ENCODE measurements at regions not wholly inside any gene's neighbourhood (a gene's known extent, or its start where the extent isn't known, plus 50 kb on each side); places are given as distances from the start of the nearest gene placed in this dataset.

GRCh38 chr4:187183826-187184225 is 460.2 kb upstream of the FAT1 start:
- peak overlapping the region; percentile 20; the same call in 1 of the 2 replicates for H2BK20ac ChIP-seq (ENCODE audit: low read depth, low read length)
- no CpG with 5 or more reads among the region's 2 CpGs for WGBS, 2 experiments (ENCODE audit: extremely low coverage in 2 of 2, insufficient read length in 1 of 2)
- no peak overlapping the region for H2AFZ ChIP-seq (replicated peaks; ENCODE audit: low read length, poor library complexity)
- ATAC-seq (ENCODE audit: low read depth) (no peak), DNase-seq (no peak)
- intact Hi-C loops (cut with micrococcal nuclease): no loop called here
- TF ChIP-seq CHD1 (IDR thresholded peaks at IDR 0.05; ENCODE audit: low read depth, low read length) (no peak), BHLHE40 (IDR thresholded peaks at IDR 0.05; ENCODE audit: low read depth, low read length) (no peak), MXI1 (IDR thresholded peaks at IDR 0.05; ENCODE audit: borderline replicate concordance, low read depth, low read length) (no peak), NFE2L2 (IDR thresholded peaks at IDR 0.05; ENCODE audit: low read depth, low read length) (no peak), RFX5 (IDR thresholded peaks at IDR 0.05; ENCODE audit: low read depth, low read length) (no peak), RCOR1 (IDR thresholded peaks at IDR 0.05; ENCODE audit: insufficient replicate concordance, low read length) (no peak), SMC3 (IDR thresholded peaks at IDR 0.05; ENCODE audit: low read depth, low read length) (no peak), ELK1 (IDR thresholded peaks at IDR 0.05; ENCODE audit: borderline replicate concordance, low read depth, low read length) (no peak), MAFK (IDR thresholded peaks at IDR 0.05; ENCODE audit: low read depth, low read length) (no peak), FOS (IDR thresholded peaks at IDR 0.05; ENCODE audit: low read depth, low read length) (no peak), MAZ (IDR thresholded peaks at IDR 0.05; ENCODE audit: borderline replicate concordance, low read depth, low read length) (no peak), RAD21 (IDR thresholded peaks at IDR 0.05; ENCODE audit: low read length) (no peak), POLR2A (IDR thresholded peaks at IDR 0.05; ENCODE audit: low read depth, low read length) (no peak), CEBPB (IDR thresholded peaks at IDR 0.05; ENCODE audit: low read depth, low read length) (no peak)
- TF ChIP-seq, protein P1, sequence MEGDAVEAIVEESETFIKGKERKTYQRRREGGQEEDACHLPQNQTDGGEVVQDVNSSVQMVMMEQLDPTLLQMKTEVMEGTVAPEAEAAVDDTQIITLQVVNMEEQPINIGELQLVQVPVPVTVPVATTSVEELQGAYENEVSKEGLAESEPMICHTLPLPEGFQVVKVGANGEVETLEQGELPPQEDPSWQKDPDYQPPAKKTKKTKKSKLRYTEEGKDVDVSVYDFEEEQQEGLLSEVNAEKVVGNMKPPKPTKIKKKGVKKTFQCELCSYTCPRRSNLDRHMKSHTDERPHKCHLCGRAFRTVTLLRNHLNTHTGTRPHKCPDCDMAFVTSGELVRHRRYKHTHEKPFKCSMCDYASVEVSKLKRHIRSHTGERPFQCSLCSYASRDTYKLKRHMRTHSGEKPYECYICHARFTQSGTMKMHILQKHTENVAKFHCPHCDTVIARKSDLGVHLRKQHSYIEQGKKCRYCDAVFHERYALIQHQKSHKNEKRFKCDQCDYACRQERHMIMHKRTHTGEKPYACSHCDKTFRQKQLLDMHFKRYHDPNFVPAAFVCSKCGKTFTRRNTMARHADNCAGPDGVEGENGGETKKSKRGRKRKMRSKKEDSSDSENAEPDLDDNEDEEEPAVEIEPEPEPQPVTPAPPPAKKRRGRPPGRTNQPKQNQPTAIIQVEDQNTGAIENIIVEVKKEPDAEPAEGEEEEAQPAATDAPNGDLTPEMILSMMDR (conservative IDR thresholded peaks at IDR 0.05; ENCODE audit: low read depth, low read length): no peak
- TF ChIP-seq, protein P2, sequence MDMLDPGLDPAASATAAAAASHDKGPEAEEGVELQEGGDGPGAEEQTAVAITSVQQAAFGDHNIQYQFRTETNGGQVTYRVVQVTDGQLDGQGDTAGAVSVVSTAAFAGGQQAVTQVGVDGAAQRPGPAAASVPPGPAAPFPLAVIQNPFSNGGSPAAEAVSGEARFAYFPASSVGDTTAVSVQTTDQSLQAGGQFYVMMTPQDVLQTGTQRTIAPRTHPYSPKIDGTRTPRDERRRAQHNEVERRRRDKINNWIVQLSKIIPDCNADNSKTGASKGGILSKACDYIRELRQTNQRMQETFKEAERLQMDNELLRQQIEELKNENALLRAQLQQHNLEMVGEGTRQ (IDR thresholded peaks at IDR 0.05; ENCODE audit: low read depth, low read length): no peak
- H3K56ac ChIP-seq (ENCODE audit: extremely low read depth, insufficient read depth, low read length): no peak overlapping the region
- no peak overlapping the region for H3K23ac ChIP-seq (ENCODE audit: low read depth, low read length)
- no peak overlapping the region for H3K4ac ChIP-seq (ENCODE audit: low read depth, low read length)
- H2BK120ac ChIP-seq (ENCODE audit: low read depth, low read length): 0 out of 2 replicates have a peak overlapping the region, but pooled peaks have one; percentile 30
- H3K27ac ChIP-seq (ENCODE audit: insufficient read depth, low read length): no peak overlapping the region
- dilution Hi-C loops (cut with HindIII; ENCODE audit: low sequenced_read_pairs, unreplicated experiment): no loop called here
- no peaks in the 10 kb centered on the region for H4K20me1 ChIP-seq (ENCODE audit: insufficient read depth, low read length)
- H3K9me1 ChIP-seq (ENCODE audit: insufficient read depth, low read length): 0 out of 2 replicates have a peak, but pooled peaks cover 3% of the 10 kb centered on the region
- H2BK5ac ChIP-seq (ENCODE audit: low read depth, low read length, poor library complexity, severe bottlenecking): no peak overlapping the region
- CTCF ChIA-PET: interaction anchor here (0.7 to 1.2 kb wide), 3 partner anchors 9 to 400 kb away, joined by 3 to 4 read pairs (median 3); no protein-coding TSS in a partner anchor
- H4K5ac ChIP-seq (ENCODE audit: low read depth, low read length): no peak overlapping the region
- in situ Hi-C loops (cut with MboI; ENCODE audit: low sequenced_read_pairs): no loop called here
- H3K36me3 ChIP-seq (ENCODE audit: control insufficient read depth, insufficient read depth, low read length): no peaks in the 10 kb centered on the region
- H4K8ac ChIP-seq (ENCODE audit: low read depth in 2 of 2, low read length in 2 of 2): no peak overlapping the region
- BruUV-seq (replicated peaks): no TSS peak
- no peaks in the 10 kb centered on the region for H3K79me1 ChIP-seq (ENCODE audit: low read depth in 1 of 2, low read length in 2 of 2)
- H3K18ac ChIP-seq (ENCODE audit: low read depth, low read length): no peak overlapping the region
- H3K27me3 ChIP-seq (ENCODE audit: control insufficient read depth, insufficient read depth, low read length): no peaks in the 10 kb centered on the region
- no peak overlapping the region for H4K91ac ChIP-seq (ENCODE audit: insufficient read depth, low read depth, low read length)
- no peak overlapping the region for H3K4me3 ChIP-seq (ENCODE audit: insufficient read depth, low read depth, low read length)
- POLR2A ChIA-PET (ENCODE audit: unreplicated experiment): no interaction called here
- H2AK9ac ChIP-seq (replicated peaks; ENCODE audit: low read depth, low read length, poor library complexity): no peak overlapping the region
- H3K9ac ChIP-seq (ENCODE audit: low read depth, low read length): no peak overlapping the region
- peaks cover 4% of the 10 kb centered on the region for H3K4me1 ChIP-seq (ENCODE audit: control insufficient read depth, insufficient read depth, low read length)
- no peak overlapping the region for H3K4me2 ChIP-seq (ENCODE audit: low read depth, low read length)
- no peak overlapping the region for H2AK5ac ChIP-seq (ENCODE audit: low read depth, low read length)
- H3K14ac ChIP-seq (replicated peaks; ENCODE audit: low read depth, low read length): 0 out of 2 replicates have a peak overlapping the region, but pooled peaks have one; percentile 57
- H2BK15ac ChIP-seq (ENCODE audit: low read depth, low read length): no peak overlapping the region
- H3K9me3 ChIP-seq (ENCODE audit: control insufficient read depth, insufficient read depth, low read length): no peaks in the 10 kb centered on the region
